OCI-LY1 (cell line): ENCODE measurements at regions not wholly inside any gene's neighbourhood (a gene's known extent, or its start where the extent isn't known, plus 50 kb on each side); places are given as distances from the start of the nearest gene placed in this dataset.

ENCODE experiments used
- CTCF ChIP-seq: fragments of 200-600 bp; sonication (generic), shearing (Covaris generic); IDR thresholded peaks from 2 replicates; pipeline ENCODE4 v1.5.1; 2017; ENCODE audit warnings: mild to moderate bottlenecking, antibody characterized with exemption, low read length, moderate library complexity, mixed read lengths
- EZH2 ChIP-seq: fragments of 200-600 bp; sonication (generic), shearing (Covaris generic); IDR thresholded peaks from 2 replicates; pipeline ENCODE4 v1.8.0; 2017; ENCODE audit warnings: borderline replicate concordance, mixed run types, mild to moderate bottlenecking, antibody characterized with exemption, low read length, moderate library complexity, mixed read lengths

GRCh38 chr2:173544641-173545363 lies 190.1 kb downstream of the CDCA7 start:
- no peak for TF ChIP-seq EZH2
- TF ChIP-seq CTCF = no peak
